Stimulated activated CD4-positive, alpha-beta T cell treated with anti-CD3 and anti-CD28 coated beads, Interleukin-1b, Interleukin-23, amount 100 ng/mL, for 24 hours (primary cell): ENCODE measurements at regions not wholly inside any gene's neighbourhood (a gene's known extent, or its start where the extent isn't known, plus 50 kb on each side); places are given as distances from the start of the nearest gene placed in this dataset.

Source experiments
- DNase-seq, 4 experiments: peaks; one replicate each; pipeline ENCODE4 v3.0.0-alpha.2; 2020; ENCODE audit warnings: low read depth in 4 of 4, low spot score in 1 of 4

GRCh38 chr1:56356376-56356990 lies 222.9 kb downstream of the PLPP3 start:
- no peak for DNase-seq

GRCh38 chr1:56355918-56356317 lies 223.4 kb downstream of the PLPP3 start:
- DNase-seq: no peak

- no peak for DNase-seq
Observed at GRCh38 chr1:56355422-56355821, 223.9 kb downstream of the PLPP3 start.

- DNase-seq: no peak
Observed at GRCh38 chr1:56345831-56346230, 233.5 kb downstream of the PLPP3 start.

- no peak for DNase-seq
Observed at GRCh38 chr1:56340977-56341376, 238.4 kb downstream of the PLPP3 start.

GRCh38 chr1:56339786-56340465 lies 239.4 kb downstream of the PLPP3 start:
- no peak for DNase-seq

GRCh38 chr1:56339093-56339492 lies 240.3 kb downstream of the PLPP3 start:
- DNase-seq: no peak

GRCh38 chr1:56336982-56337381 lies 242.4 kb downstream of the PLPP3 start:
- no peak for DNase-seq

- no peak for DNase-seq
Observed at GRCh38 chr1:56335394-56335793, 244.0 kb downstream of the PLPP3 start.

GRCh38 chr1:56334047-56334446 lies 245.3 kb downstream of the PLPP3 start:
- DNase-seq: no peak

GRCh38 chr1:56333461-56333860 lies 245.9 kb downstream of the PLPP3 start:
- no peak for DNase-seq

GRCh38 chr1:56331892-56332567 lies 247.3 kb downstream of the PLPP3 start:
- no peak for DNase-seq

- DNase-seq: no peak
Observed at GRCh38 chr1:56331207-56331891, 248.0 kb downstream of the PLPP3 start.

- no peak for DNase-seq
Observed at GRCh38 chr1:56330391-56331026, 248.9 kb downstream of the PLPP3 start.

- DNase-seq: no peak
Observed at GRCh38 chr1:56329970-56330369, 249.4 kb downstream of the PLPP3 start.

GRCh38 chr1:56327195-56327594 lies 252.2 kb downstream of the PLPP3 start:
- DNase-seq: no peak

GRCh38 chr1:56326056-56326455 lies 253.3 kb downstream of the PLPP3 start:
- DNase-seq: no peak

- no peak for DNase-seq
Observed at GRCh38 chr1:56324504-56324903, 254.9 kb downstream of the PLPP3 start.

- DNase-seq: no peak
Observed at GRCh38 chr1:56322211-56322610, 257.2 kb downstream of the PLPP3 start.

- DNase-seq: no peak
Observed at GRCh38 chr1:56321150-56321490, 258.2 kb downstream of the PLPP3 start.

GRCh38 chr1:56320464-56321149 lies 258.8 kb downstream of the PLPP3 start:
- no peak for DNase-seq
